HG02571 (cell line): ENCODE measurements at regions not wholly inside any gene's neighbourhood (a gene's known extent, or its start where the extent isn't known, plus 50 kb on each side); places are given as distances from the start of the nearest gene placed in this dataset.

Experiments
- ATAC-seq: cut with Tn5 transposase; IDR thresholded peaks from one replicate; pipeline ENCODE4 v1.9.1; 2021; ENCODE audit warnings: mild to moderate bottlenecking, moderate library complexity; ENCODE audit not compliant: unreplicated experiment

GRCh38 chr16:16868727-16869126, 489.8 kb downstream of the NPIPA7 start:
- ATAC-seq, result no peak

- no peak for ATAC-seq
These were observed 490.8 kb downstream of the NPIPA7 start for GRCh38 chr16:16869746-16870145.

- ATAC-seq, result no peak
These were observed 492.3 kb downstream of the NPIPA7 start for GRCh38 chr16:16871196-16871595.

GRCh38 chr16:16877061-16877460, 498.1 kb downstream of the NPIPA7 start:
- no peak for ATAC-seq

- no peak for ATAC-seq
These were observed 500.8 kb downstream of the NPIPA7 start for GRCh38 chr16:16879567-16880251.

GRCh38 chr16:16881814-16882213, 502.9 kb downstream of the NPIPA7 start:
- ATAC-seq, result no peak

DNA sequence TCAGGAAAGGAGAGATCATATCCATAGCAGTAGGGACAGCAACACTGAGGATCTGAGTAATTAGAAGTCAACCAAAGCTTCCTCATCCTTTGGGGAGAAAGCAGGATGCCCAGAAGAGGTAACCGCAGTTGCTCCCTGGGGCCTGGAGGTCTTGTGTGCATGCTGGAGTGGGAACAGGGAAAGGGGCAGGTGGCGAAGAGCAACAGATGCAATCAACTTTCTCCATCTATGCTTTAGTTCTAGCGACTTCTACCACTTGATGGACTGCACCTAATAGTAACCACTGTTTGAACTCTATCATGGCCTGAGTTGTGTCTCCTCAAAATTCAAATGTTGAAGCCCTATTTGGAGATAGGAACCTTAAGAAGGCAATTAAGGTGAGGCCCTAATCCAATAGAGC, 503.8 kb downstream of the NPIPA7 start:
- ATAC-seq, result no peak

- ATAC-seq, result no peak
These were observed 505.5 kb downstream of the NPIPA7 start for GRCh38 chr16:16884451-16884850.

- no peak for ATAC-seq
These were observed 508.3 kb downstream of the NPIPA7 start for GRCh38 chr16:16887193-16887592.

- ATAC-seq, result no peak
These were observed 512.0 kb downstream of the NPIPA7 start for GRCh38 chr16:16890964-16891363.

DNA sequence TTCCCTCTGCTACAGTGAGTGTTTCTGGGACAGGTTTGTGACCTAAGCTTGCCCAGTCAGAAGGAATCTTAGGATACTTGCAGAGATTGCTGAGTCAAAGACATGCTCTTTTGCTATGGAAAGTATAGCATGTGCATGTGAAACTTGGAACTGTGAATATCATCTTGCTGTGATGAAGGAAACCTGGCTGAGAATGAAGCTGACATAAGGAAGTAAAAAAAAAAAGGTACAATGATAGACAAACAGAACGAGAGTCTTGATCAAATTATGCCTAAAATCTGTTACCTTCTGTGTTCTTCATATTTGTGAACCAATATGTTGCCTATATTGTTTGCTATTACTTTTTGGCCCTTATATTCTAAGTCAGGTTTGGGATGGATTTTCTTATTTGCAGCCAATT, 525.7 kb downstream of the NPIPA7 start:
- ATAC-seq, result no peak

DNA sequence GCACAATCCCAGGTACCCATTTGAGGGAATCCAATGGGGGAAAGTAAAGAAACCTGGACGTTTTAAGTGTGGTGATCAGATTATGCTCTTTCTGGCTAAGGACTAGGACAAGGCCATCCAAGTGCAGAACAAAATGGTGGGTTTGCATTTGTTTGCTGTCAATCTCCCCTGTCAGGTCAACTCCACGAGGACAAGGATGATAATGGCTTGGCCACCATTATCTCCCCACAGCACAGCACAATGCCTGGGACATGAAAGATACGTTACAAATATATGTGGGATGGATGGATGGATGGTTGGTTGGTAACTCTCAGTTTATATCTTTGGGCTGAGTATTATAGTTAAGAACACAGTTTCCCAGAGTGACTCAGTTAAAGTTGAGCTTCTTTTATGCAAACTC, 526.9 kb downstream of the NPIPA7 start:
- ATAC-seq, result no peak

DNA sequence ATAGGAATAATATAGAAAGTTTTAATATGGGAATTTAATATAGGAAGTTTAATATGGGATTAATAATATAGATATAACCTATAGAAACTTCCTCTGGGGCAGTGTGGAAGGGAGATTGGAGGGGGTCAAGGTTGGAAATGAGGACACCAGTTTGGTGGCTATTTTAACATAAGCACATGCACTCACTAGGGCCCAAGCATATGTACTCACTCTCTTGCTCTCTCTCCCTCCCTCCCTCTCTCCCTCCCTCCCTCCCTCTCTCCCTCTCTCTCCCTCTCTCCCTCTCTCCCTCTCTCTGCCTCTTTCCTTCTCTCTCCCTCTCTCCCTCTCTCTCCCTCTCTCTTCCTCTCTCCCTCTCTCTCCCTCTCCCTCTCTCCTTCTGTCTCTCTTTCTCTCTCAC, 528.1 kb downstream of the NPIPA7 start:
- no peak for ATAC-seq

GRCh38 chr16:16908077-16908476, 529.1 kb downstream of the NPIPA7 start:
- no peak for ATAC-seq

GRCh38 chr16:16909126-16909525, 530.2 kb downstream of the NPIPA7 start:
- ATAC-seq, result no peak

GRCh38 chr16:16910666-16911065, 531.7 kb downstream of the NPIPA7 start:
- ATAC-seq, result no peak

DNA sequence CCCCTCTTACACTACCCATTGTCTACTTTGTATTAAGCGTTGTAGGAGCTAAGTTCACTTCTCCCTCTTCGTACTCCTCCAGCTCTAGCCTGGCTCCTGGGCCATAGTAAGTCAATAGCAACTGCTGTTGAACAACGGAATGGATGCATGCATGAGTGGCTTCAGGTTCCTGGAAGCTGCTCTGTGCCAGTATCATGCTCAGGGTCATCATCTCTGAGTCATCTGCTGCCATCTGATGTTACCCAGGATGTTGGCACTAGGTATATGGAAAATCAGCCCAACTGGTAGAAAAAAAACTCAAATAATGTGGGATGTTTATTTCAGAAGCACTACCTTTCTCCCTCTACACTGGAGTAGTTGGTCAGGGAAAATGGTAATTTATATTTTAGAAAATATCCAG, 536.8 kb downstream of the NPIPA7 start:
- ATAC-seq, result no peak

GRCh38 chr16:16917191-16917785, 538.3 kb downstream of the NPIPA7 start:
- ATAC-seq, result no peak

DNA sequence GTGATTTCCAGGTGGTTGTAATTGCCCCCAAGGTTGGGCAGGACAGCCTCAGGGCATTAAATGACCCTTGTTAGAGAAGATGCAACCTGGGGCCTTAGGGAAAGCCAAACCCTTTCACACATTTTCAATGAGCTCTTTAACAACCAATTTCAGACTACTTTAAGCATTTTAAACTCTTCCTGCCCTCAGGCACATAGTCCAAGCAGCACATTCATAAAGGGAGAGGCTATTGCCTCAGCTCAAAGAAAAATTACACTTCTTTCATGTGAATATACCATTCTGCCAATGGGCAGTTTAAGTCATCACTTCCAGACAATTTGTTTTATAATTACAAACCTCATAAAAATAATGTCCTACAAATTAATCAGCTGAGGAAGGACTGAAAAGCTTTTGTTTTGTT, 544.5 kb downstream of the NPIPA7 start:
- ATAC-seq, result no peak

DNA sequence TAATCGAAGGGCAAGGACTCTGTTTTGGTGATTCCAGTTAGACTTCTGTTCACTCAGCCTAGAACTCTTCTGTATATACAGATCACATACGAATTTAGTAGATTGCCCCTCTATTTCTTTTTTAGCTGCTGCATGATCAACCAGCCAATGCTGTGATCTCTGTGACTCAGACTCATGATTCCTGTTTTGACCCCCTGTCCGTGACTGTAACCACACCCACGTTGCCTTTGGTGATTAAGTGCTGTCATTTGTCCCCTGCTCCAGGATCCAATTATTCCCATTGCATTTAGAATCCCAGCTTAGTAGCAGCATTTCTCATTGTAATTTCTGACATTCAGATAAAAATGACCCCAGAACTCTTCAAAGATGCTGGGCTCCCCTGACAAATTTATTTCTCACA, 545.7 kb downstream of the NPIPA7 start:
- ATAC-seq, result no peak

GRCh38 chr16:16925432-16925831, 545.3 kb downstream of the XYLT1 start:
- ATAC-seq, result no peak

DNA sequence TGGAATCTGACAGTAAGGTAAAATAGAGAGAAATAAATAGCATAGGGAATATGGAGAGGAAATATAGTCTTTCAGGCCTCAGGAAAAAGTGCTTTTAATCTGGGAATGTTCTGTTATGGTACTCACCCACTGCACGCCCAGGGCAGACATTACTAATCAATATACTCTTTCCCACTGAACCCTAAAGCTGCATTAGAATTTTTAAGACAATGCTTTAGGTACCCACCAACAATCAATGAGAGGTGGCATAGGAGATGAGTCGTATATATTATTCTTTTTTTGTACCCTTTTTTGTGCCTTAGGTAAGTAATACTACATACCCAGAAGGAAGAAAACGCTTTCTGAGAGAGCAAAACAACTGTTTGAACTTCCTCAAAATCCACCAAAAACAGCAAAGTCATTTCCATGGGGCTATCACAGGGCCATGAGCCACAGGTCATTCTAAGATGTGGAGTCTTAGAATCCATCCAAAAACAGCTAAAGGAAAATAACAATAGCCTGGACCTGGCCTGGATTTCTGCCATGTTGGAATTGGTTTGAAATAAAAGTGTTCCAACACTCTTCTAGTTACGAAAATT, 542.1 kb downstream of the XYLT1 start:
- ATAC-seq, result no peak
